ENCODE measurements at regions not wholly inside any gene's neighbourhood (a gene's known extent, or its start where the extent isn't known, plus 50 kb on each side); places are given as distances from the start of the nearest gene placed in this dataset.
A peak's percentile ranks its signal among the peaks of the same experiment; 100 is the strongest.
"Not testable (repeated sequence)": the region's sequence is repeated elsewhere in the genome, so short reads cannot be mapped to it uniquely, and the experiment has no call there.

GRCh38 chr15:31221936-31222515 lies 104.6 kb upstream of the KLF13 start:
- Histone ChIP-seq H3K36me3 (replicated peaks; ENCODE audit: control insufficient read depth, insufficient read depth, low read length) (no peaks in the 10 kb centered on the region), H3K27me3 (ENCODE audit: control insufficient read depth, insufficient read depth, low read length) (no peaks in the 10 kb centered on the region), H3K4me3 (ENCODE audit: insufficient read depth, low read depth, low read length) (no peak overlapping the region)
- peak; percentile 67 for DNase-seq

- Histone ChIP-seq H3K27me3 (ENCODE audit: control insufficient read depth, insufficient read depth, low read length) (no peaks in the 10 kb centered on the region), H3K36me3 (replicated peaks; ENCODE audit: control insufficient read depth, insufficient read depth, low read length) (no peaks in the 10 kb centered on the region), H3K4me3 (ENCODE audit: insufficient read depth, low read depth, low read length) (no peak overlapping the region)
- peak; percentile 48 for DNase-seq
These were observed 103.8 kb upstream of the KLF13 start for GRCh38 chr15:31222773-31223341.

GRCh38 chr15:31223478-31224350 lies 102.9 kb upstream of the KLF13 start:
- DNase-seq = peak; percentile 53
- H3K27me3 ChIP-seq (ENCODE audit: control insufficient read depth, insufficient read depth, low read length) = no peaks in the 10 kb centered on the region
- H3K4me3 ChIP-seq (ENCODE audit: insufficient read depth, low read depth, low read length) = no peak overlapping the region
- H3K36me3 ChIP-seq (replicated peaks; ENCODE audit: control insufficient read depth, insufficient read depth, low read length) = no peaks in the 10 kb centered on the region

- H3K27me3 ChIP-seq (ENCODE audit: control insufficient read depth, insufficient read depth, low read length); DNase-seq; H3K36me3 ChIP-seq (replicated peaks; ENCODE audit: control insufficient read depth, insufficient read depth, low read length); H3K4me3 ChIP-seq (ENCODE audit: insufficient read depth, low read depth, low read length): not testable (repeated sequence)
These were observed 102.0 kb upstream of the KLF13 start for GRCh38 chr15:31224661-31225060.

- DNase-seq = no peak
- no peaks in the 10 kb centered on the region for H3K36me3 ChIP-seq (replicated peaks; ENCODE audit: control insufficient read depth, insufficient read depth, low read length)
- H3K4me3 ChIP-seq (ENCODE audit: insufficient read depth, low read depth, low read length) = no peak overlapping the region
- no peaks in the 10 kb centered on the region for H3K27me3 ChIP-seq (ENCODE audit: control insufficient read depth, insufficient read depth, low read length)
These were observed 101.2 kb upstream of the KLF13 start for GRCh38 chr15:31225356-31225955.

GRCh38 chr15:31226021-31226420 lies 100.6 kb upstream of the KLF13 start:
- H3K36me3 ChIP-seq (replicated peaks; ENCODE audit: control insufficient read depth, insufficient read depth, low read length) = no peaks in the 10 kb centered on the region
- H3K27me3 ChIP-seq (ENCODE audit: control insufficient read depth, insufficient read depth, low read length) = no peaks in the 10 kb centered on the region
- DNase-seq = no peak
- H3K4me3 ChIP-seq (ENCODE audit: insufficient read depth, low read depth, low read length) = no peak overlapping the region

- DNase-seq = no peak
- H3K4me3 ChIP-seq (ENCODE audit: insufficient read depth, low read depth, low read length) = no peak overlapping the region
- no peaks in the 10 kb centered on the region for H3K27me3 ChIP-seq (ENCODE audit: control insufficient read depth, insufficient read depth, low read length)
- no peaks in the 10 kb centered on the region for H3K36me3 ChIP-seq (replicated peaks; ENCODE audit: control insufficient read depth, insufficient read depth, low read length)
These were observed 99.4 kb upstream of the KLF13 start for GRCh38 chr15:31227235-31227634.

- DNase-seq = no peak
- Histone ChIP-seq H3K4me3 (ENCODE audit: insufficient read depth, low read depth, low read length) (no peak overlapping the region), H3K36me3 (replicated peaks; ENCODE audit: control insufficient read depth, insufficient read depth, low read length) (no peaks in the 10 kb centered on the region), H3K27me3 (ENCODE audit: control insufficient read depth, insufficient read depth, low read length) (no peaks in the 10 kb centered on the region)
These were observed 98.6 kb upstream of the KLF13 start for GRCh38 chr15:31228011-31228484.

GRCh38 chr15:31228980-31229826 lies 97.4 kb upstream of the KLF13 start:
- peak; percentile 71 for DNase-seq
- Histone ChIP-seq H3K27me3 (ENCODE audit: control insufficient read depth, insufficient read depth, low read length) (no peaks in the 10 kb centered on the region), H3K36me3 (replicated peaks; ENCODE audit: control insufficient read depth, insufficient read depth, low read length) (no peaks in the 10 kb centered on the region), H3K4me3 (ENCODE audit: insufficient read depth, low read depth, low read length) (no peak overlapping the region)

GRCh38 chr15:31230630-31231485 lies 95.8 kb upstream of the KLF13 start:
- no peaks in the 10 kb centered on the region for H3K36me3 ChIP-seq (replicated peaks; ENCODE audit: control insufficient read depth, insufficient read depth, low read length)
- DNase-seq = no peak
- no peaks in the 10 kb centered on the region for H3K27me3 ChIP-seq (ENCODE audit: control insufficient read depth, insufficient read depth, low read length)
- H3K4me3 ChIP-seq (ENCODE audit: insufficient read depth, low read depth, low read length) = no peak overlapping the region

GRCh38 chr15:31234815-31235214 lies 91.8 kb upstream of the KLF13 start:
- no peaks in the 10 kb centered on the region for H3K27me3 ChIP-seq (ENCODE audit: control insufficient read depth, insufficient read depth, low read length)
- no peak overlapping the region for H3K4me3 ChIP-seq (ENCODE audit: insufficient read depth, low read depth, low read length)
- H3K36me3 ChIP-seq (replicated peaks; ENCODE audit: control insufficient read depth, insufficient read depth, low read length) = no peaks in the 10 kb centered on the region
- no peak for DNase-seq

- H3K36me3 ChIP-seq (replicated peaks; ENCODE audit: control insufficient read depth, insufficient read depth, low read length) = no peaks in the 10 kb centered on the region
- no peaks in the 10 kb centered on the region for H3K27me3 ChIP-seq (ENCODE audit: control insufficient read depth, insufficient read depth, low read length)
- H3K4me3 ChIP-seq (ENCODE audit: insufficient read depth, low read depth, low read length) = no peak overlapping the region
- DNase-seq = no peak
These were observed 91.1 kb upstream of the KLF13 start for GRCh38 chr15:31235311-31236183.
